HG02981 (cell line): ENCODE measurements at regions not wholly inside any gene's neighbourhood (a gene's known extent, or its start where the extent isn't known, plus 50 kb on each side); places are given as distances from the start of the nearest gene placed in this dataset.
"Not testable (repeated sequence)": the region's sequence is repeated elsewhere in the genome, so short reads cannot be mapped to it uniquely, and the experiment has no call there.

Experiments
- ATAC-seq: cut with Tn5 transposase; IDR thresholded peaks from one replicate; pipeline ENCODE4 v1.9.1; 2021; ENCODE audit warnings: mild to moderate bottlenecking, moderate library complexity; ENCODE audit not compliant: unreplicated experiment

DNA sequence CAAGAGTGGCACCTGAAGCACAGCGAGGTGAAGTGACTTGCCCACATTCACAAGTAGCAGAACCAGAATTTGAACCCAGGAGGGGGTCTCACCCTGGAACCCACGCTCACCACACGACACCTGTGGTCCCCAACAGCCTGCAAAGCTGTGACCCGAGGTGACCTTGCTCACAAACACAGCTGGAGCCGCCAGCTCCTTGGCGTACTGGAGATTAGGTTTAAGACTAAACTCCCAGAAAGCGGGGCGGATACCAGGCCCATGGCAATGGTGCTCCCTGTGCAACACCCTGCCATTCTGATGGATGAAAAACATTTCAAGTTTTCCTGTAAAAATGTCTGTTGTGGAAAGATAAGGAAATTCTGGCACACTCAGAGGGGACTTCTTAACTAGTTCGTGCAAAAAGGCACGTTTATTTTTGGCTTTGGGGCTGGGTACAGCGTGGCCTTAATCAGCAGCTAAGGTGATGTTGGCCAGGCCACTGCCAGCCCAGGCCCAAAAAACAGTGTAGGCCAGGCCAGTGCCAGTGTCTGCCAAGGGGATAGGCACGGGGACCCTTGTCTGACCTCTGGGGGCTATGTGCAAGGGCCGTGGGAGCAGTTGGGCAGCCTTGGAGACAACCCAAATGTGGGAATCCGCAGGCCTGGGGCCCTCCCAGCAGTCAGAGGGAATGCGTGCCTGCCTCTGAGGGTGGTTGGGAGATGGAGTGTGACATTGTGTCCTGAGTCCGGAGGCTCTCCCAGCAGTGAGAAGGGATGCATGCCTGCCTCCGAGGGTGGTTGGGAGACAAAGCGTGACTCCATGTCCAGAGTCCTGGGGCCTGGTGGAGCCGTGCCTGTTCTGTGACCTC is 185.0 kb upstream of the HS6ST1 start:
- ATAC-seq, result no peak

DNA sequence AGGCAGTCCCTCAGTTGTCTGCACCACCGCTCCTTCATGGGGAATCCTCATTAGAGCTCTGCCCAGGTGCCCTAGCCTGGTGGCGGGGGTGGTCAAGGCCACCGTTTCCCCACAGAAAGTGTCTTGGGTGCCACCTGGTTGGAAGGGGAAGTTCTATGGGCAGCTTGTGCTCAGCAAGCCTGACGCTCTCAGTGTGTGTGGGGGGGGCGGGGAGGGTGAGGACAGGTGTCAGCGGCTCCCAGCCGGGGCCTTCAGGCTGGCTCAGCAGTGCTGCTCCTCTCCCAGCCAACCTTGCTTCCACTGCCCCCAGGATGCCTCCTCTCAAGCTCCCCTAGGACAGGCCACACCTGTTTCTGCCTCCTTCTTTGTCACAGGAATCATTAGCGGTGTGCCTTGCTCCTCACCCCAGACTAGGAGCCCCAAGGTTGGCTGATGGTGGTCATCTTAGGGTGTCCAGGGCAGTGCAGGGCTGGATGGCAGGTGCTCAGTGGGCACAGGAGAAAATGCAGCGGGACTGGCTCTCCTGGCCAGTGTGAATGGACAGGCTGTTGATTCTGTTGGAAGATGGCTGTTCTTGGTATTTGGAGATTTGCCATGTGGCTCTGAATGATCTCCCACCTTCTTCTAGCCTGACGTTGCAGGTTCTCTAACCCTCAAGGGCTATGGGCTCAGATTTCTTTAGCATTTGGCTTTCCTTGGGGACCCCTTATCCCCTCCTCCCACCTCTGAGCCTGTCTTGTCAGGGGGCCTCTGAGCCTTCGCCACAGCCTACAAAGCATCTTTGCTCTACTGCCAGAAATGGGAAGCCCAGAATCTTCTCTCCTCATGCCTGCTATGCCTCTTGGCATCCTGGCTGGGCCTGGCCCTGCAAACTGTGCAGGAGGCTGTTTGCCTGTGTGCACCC is 185.8 kb upstream of the HS6ST1 start:
- no peak for ATAC-seq

DNA sequence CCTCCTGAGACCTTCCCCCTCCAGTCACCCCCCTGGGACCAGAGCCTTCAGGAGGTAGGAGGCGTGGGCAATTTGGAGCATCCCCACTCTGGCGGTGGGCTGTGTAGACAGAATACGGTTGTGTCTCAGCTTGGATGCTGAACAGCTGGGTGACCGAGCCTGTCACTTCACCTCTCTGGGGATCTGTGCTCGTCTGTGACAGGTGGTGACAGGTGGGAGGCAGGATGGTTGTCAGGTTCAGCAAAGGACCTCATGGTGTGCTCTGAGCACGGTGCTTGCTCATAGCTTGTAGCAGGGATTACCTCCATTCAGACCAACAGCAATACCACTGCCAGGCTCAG is 186.5 kb upstream of the HS6ST1 start:
- ATAC-seq, result no peak

DNA sequence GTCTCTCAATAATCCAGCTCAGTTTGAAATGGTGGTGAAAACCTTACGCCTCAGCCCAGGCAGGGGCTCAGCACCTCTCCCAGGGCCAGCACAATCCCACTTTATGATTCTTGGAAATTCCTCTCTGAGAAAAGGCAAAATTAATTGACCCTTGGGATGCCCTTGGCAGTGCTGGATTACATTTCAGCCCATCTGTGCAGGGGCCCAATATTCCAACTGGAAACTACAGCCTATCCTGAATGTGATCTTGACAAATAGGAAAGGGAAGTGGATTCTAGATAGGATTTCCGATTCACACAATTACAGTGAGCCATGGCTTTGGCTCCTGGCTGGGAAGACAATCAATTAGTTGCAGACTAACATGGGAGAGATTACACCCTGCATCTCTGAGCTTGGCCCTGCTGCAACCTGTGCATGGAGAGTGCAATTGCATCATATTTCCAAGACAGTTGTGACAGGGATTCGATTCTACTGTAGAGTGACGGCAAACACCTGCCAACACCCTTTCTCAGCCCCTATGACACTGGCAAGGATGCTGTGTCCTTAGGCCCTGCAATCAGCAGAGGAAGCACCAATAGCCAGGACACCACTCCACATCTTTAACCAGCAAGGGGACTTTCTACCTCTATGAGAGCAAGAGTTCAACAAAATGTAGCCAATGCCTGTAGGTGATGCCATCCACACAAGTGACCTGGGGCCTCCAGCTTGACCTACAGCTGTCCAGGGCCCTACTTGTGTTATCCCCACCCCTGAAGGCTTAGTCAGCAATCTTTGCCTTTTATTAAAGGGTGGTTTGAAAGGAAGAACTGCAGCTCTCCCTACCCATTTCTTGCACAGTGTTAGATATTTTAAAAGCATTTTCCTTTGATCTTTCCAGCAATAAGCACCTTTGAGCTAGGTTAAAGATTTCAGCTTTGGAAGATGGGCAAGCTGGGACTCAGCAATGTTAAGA is 187.2 kb upstream of the HS6ST1 start:
- no peak for ATAC-seq

DNA sequence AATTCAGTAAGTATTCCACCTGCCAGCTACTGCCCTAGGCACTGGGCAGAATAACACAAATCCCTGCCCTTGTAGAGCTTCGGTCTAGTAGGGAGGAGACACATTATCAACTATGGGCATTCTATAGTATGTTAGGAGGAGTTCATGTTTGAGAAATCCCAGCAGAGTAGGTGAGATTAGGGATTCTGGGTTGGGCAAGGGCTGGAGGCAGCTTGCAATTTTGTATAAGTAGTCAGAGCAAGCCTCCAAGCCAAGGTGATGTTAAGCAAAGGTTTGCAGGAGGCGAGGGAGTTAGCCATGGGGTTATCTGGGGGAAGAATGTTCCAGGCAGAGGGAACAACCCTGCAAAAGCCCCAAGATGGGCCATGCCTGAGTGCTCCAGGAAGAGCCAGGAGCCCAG is 187.9 kb upstream of the HS6ST1 start:
- ATAC-seq, result no peak

DNA sequence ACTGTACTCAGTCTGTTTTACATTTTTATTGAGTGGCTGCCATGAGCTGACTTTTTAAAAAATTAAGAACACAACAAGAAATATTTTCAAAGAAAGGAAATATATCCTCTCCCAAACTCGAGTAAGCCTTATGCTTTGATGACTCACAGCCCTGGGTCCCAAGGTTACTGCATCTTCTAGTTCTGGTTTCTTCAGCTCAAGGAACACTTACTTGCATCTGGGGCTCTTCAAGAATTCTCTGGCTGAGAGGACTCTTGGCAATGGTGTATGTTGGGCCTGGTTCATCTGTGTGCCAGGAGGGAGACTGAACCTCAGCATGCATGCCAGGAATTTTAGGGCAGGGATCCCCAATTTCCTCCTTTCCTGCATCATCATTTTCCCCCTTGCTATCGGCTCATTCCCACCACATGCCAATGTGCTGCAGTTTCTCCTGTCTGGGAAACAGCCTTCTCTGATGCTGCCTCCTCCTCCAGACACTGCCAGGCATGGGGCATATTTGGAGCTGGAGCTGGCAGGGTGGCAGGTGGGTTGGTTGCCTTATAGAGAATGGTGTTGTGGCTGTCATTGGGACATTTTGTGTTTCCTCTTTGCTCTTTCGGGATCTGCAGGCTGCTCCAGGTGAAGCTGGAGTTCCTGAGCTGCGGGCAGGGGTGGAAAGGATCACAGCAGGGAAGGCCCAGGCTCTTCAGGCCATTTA is 192.2 kb upstream of the HS6ST1 start:
- no peak for ATAC-seq

DNA sequence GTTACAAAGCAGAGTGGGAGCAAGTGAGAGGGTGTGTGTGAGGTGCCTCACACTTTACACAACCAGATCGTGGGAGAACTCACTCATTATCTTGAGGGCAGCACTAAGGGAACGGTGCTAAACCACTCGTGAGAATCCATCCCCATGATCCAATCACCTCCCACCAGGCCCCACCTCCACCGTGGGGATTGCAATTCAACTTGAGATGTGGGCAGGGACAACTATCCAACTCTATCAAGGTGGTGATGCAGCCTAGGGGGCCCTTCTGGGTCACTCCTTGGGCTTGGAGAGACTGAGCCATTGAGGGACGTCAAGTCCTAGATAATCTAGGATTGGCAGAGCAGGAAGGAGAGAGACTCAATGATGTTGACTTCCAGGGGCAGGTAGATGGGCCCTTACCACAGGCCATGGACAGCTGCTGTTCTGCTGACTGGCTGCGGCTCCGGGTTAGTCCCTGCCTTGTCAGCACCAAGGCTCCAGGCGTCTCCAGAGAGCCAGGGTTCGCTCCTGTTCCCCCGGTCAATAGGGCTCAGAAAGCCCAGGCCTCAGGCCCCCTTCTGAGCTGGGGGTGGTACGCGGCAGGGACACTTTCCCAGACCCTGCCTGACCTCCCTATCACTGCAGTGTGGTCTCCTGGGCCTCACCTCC is 193.2 kb upstream of the HS6ST1 start:
- ATAC-seq, result no peak

DNA sequence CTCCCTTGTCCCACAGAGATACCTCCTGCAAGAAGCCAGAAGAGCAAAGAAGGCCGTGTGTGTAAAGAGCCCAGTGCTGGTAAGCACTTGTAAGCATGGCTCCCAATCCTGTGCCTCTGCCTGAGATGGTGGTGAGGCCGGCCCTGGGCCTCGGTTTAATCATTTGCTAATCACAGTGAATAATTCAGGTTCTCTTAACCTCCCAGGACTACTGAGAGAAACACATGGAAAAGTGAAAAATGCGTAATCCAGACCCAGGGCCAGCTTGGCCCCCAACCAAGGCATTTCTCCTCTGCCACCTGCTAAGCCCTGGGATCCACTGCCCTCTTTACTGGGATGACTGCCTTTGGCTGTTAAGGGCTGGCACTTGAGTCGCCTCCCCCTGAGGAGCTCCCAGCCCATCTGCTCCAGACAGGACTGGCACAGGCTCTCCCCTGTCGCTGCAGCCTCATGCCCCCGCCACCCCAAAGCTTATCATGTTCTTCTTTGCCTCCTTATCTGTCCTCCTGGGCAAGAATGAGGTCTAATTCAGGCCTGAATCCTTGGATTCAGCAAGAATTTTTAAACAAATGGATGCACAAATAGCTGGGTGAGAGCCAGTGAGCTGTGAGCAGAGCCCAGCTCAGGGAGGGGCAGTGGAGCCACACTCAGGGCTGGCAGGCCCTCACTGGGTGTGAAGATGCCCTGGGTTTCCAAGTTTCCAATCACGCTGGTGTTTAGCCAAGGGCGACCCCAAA is 193.9 kb upstream of the HS6ST1 start:
- ATAC-seq, result no peak

DNA sequence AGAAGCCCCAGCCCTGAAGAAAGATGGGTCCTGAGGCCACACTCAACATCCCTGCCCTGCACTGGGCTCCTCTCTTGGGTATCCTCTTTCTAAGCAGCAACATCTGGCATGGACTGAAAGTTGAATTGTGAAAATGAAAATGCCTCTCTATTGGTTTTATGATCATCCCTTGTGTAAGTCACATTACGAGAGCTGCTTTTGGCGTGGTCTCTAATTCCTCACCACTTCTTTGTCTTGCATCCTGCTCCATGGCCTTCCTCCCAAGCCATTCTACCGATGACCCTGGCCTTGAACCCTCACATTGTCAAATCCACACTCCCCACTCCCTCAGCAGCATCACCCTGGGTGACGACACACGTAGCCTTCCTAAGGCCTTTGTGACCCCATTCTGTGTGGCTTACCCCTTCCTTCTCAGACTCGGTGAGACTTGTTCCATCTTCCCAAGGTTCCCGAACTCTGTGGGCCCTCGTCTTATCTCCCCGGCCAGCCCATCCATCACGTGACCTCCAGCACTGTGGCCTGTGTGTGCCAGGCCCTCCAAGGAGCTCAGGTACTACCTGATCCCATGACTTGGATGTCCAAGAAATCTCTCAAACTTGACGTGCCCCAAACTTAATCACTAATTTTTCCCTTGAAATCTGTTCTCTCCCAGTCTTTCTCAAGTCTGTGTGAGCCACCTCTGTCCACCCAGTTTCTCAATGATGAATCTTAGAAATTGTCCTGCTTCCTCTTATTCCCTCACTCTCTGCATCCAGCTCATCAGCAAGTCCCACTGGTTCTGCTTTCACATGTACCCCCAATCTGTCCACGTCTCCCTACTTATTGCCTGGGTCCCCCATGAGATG is 194.7 kb upstream of the HS6ST1 start:
- ATAC-seq, result no peak

DNA sequence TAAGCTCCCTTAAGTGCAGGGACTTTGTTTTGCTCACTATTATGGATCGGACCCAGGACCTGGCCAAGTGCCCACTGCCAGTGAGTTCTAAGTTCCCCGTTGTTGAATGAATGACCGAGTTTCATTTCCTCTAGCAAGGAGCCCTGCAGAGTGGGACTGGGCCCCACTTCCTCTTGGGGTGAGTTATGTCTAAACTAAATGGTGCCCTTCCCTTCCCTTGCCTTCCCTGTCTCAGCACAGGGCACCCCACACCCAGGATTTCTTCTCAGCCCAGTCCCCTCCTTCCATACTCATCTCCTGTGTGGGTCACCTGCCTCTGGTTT is 195.3 kb upstream of the HS6ST1 start:
- peak; percentile 87 for ATAC-seq

DNA sequence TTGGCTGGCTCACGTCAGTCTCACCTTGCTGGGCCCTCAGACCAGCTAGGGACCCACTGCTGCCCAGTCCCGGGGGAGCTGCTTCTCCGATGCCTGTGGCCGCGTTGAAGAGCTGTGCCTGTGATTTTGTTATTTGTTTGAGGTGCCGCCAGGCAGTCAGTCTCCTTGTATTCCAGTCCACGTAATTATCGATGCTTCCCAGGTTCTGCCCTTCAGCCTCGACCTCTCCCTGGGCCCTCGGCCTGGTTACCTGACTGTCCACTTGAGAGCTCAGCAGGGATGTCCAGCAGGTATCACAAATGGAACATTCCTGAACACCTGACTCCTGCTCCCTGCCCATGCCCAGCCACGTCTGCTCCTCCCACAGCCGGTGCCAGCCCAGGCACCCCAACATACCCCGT is 195.9 kb upstream of the HS6ST1 start:
- no peak for ATAC-seq

DNA sequence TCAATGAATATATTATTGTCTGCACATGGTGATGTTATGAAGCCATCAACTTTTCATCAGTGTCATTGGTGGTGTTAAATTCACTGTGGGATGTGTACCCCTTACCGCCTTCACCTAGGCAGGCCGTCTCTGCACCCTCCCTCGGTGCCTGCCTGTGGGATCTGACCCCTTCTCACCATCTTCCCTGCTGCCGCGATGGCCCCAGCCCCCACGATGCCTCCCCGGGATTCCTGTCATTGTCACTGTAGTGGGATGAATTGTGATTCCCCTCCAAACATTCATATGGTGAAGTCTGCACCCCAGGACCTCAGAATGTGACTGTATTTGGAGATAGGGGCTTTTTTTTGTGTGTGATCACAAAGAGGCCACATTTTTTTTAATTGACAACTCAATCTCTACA is 198.3 kb upstream of the HS6ST1 start:
- no peak for ATAC-seq

DNA sequence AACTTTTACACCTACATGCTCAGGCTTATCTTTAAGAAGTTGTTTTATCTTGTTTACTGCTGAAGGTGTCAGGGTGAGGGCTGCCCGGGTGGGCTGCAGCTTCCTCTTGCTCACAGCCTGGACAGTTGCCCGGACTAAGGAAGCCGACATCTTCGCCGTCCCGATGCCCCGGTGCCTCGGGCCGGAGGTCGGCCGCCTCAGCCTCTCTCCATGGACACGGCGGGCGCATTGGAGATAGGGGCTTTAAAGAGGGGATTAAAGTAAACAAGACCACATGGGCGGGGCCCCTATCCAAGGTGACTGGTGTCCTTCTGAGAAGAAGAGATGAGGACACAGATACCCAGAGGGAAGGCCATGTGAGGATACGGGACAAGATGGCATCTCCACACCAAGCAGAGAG is 200.4 kb upstream of the HS6ST1 start:
- not testable (repeated sequence) for ATAC-seq

DNA sequence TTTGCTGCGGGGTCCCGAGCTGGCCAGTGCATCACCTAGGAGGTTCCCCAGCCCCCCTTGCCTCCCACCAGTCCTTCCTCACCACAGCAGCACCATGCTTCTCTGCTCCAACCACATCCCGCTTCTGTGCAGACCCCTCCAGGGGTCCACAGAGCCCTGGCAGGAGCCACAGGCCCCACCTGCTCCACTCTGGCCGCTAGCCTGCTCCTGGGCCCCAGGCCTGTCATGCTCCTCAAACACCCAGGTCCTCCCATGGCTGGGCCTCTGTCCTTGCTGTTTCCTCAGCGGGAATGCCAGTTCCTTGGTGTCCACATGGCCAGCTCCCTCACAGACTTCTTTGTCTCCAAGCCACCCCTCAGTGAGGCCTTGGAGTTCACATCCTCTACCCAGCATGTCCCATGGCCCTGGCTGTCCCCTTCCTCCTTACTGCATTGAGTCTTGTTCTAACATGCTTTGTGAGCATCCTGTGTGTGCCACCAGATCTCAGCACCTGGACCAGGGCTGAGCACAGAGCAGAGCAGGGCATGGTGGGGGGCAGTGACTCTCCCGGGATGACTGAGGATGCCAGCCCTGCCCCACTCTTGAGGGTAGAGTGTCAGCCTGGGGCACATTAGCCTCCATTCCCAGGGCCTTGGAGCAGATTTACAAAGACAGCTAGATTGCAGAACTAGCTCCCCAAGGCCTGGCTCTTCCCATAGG is 201.0 kb upstream of the HS6ST1 start:
- ATAC-seq, result no peak

DNA sequence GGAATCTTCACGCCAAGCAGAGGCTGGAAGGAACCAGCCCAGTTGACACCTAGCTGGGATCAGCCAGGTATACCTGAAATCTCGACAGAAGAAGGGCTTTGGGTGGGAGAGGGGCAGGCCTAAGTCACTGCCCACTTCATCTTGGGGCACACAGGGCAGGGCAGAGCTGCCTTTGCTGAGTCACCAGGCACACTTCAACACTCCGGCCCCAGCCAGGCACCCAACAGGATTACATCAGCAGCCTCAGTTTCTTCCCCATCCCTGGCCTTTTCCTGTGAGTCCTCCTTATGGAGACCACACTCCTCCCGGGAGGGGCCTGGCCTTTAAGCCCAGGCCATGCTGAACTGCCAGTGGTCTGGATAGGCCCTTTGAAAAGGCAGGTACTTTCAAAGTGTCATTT is 201.7 kb upstream of the HS6ST1 start:
- ATAC-seq, result peak; percentile 2

DNA sequence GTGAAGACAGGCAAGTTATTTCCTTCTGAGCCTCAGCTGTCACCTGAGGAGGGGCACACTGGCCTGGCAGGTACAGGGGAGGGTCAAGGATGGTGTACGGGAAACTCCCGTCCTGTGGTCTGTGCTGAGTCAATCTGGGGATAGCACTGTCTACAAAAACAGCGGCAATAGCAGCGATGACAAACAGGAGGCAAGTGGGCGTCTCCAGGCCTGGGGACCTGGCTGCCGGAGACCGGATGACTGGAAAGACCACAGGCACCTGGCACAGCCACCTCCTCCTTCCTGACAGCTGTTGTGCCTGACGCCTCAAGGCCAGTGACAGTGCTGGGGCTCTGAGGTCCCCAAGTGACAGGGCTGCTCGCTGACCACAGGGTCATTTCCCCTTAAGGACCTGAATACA is 202.1 kb upstream of the HS6ST1 start:
- peak; percentile 98 for ATAC-seq

DNA sequence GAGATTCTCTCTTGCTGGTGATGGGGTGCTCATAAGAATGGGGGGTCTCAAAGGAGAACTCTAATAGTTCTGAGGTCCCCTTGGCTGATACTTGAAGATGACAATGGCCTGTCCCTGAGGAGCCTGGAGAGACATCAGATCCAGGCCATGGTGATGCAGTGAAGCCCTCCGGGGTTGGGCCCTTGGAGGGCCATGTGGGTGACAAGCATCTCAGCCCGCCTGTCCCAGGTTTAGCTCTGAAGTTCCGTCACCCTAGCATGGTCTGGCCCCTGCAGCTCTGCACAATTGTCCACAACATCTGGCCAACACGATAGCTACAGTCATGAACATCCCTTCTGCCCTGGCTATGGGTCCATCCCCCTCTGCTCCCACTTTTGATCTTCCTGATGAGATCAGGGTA is 202.8 kb upstream of the HS6ST1 start:
- no peak for ATAC-seq

DNA sequence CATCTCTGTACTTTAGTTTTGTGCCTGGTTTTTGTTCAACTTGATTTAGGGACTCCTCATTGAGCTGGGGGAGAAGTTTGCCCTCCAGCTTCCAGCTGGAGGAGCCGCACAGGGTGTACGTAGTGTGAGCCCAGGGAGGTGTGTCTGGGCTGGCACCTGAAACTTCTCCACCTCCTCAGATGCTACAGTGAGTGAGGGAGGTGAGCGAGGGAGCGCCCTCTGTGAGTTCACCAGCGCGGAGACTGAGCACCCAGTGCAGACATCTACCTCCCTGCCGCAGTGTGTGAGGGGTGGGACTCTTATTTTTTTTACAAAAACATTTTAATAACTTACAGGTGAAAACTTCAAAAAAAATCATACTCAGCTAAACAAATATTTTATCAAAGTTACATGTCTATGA is 204.2 kb upstream of the HS6ST1 start:
- no peak for ATAC-seq
